ENCODE measurements at regions not wholly inside any gene's neighbourhood (a gene's known extent, or its start where the extent isn't known, plus 50 kb on each side); places are given as distances from the start of the nearest gene placed in this dataset.

DNA sequence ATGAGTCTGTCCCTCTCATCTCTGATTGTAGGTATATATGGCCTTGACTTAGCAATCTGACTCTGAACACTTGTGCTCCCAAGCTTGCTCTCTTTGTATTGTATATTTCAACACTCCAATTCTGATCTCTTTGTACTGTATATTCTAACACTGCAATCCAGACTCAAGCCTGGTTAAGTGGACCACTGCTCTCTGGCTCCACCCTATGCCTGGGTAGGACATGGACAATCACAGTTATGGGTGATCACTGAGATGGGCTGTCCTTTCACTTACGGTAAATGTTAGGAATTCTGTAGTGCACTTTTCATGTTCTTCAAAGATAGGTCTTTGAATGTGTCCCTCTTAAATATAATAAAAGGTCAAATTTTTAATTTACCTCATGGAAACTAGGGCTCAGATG is 165.1 kb downstream of the TLR4 start:
- Histone ChIP-seq H4K20me1 (ENCODE audit: control insufficient read depth, insufficient read depth) (no peaks in the 10 kb centered on the region), H3K4me1 (ENCODE audit: control insufficient read depth, insufficient read depth, low read length) (no peaks in the 10 kb centered on the region), H3K79me2 (ENCODE audit: control insufficient read depth, insufficient read depth, low read length) (no peaks in the 10 kb centered on the region), H3K4me2 (ENCODE audit: control insufficient read depth, insufficient read depth) (no peak overlapping the region), H3K4me3 (no peak overlapping the region), H3K27me3 (replicated peaks in 1 of 2; ENCODE audit: control insufficient read depth in 2 of 2, insufficient read depth in 2 of 2, low read length in 1 of 2) (no peaks in the 10 kb centered on the region; a peak in 1 of 4 replicates), H2AFZ (ENCODE audit: control insufficient read depth, low read depth, low read length) (no peak overlapping the region), H3K36me3 (ENCODE audit: control insufficient read depth in 2 of 2, insufficient read depth in 2 of 2, low read length in 1 of 2) (no peaks in the 10 kb centered on the region), H3K9ac (ENCODE audit: control insufficient read depth, insufficient read depth, low read length) (no peak overlapping the region), H3K9me3 (replicated peaks; ENCODE audit: control insufficient read depth, insufficient read depth, low read length) (no peaks in the 10 kb centered on the region), H3K27ac (ENCODE audit: control insufficient read depth, insufficient read depth) (no peak overlapping the region)
- ATAC-seq (0 out of 3 replicates have a peak, but pooled peaks have one; percentile 31), FAIRE-seq (no peak), DNase-seq (ENCODE audit: low read depth, low spot score) (no peak)
- intact Hi-C loops (cut with micrococcal nuclease; ENCODE audit: unreplicated experiment) (loop anchor here (1.0 to 5.0 kb wide), 2 partner anchors 86 to 227 kb away; no protein-coding TSS in a partner anchor), in situ Hi-C loops (cut with MboI) (no loop called here)
- CTCF ChIA-PET = no interaction called here
- TF ChIP-seq, protein P1, sequence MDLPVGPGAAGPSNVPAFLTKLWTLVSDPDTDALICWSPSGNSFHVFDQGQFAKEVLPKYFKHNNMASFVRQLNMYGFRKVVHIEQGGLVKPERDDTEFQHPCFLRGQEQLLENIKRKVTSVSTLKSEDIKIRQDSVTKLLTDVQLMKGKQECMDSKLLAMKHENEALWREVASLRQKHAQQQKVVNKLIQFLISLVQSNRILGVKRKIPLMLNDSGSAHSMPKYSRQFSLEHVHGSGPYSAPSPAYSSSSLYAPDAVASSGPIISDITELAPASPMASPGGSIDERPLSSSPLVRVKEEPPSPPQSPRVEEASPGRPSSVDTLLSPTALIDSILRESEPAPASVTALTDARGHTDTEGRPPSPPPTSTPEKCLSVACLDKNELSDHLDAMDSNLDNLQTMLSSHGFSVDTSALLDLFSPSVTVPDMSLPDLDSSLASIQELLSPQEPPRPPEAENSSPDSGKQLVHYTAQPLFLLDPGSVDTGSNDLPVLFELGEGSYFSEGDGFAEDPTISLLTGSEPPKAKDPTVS (IDR thresholded peaks at IDR 0.05; ENCODE audit: low read depth, low read length) = no peak
- TF ChIP-seq SMC3 (IDR thresholded peaks at IDR 0.05; ENCODE audit: borderline replicate concordance, low read length) = peak; percentile 28; the same call in 1 of the 2 replicates
- no peak for TF ChIP-seq RUNX3 (IDR thresholded peaks at IDR 0.05; ENCODE audit: low read length)
- TF ChIP-seq POLR2A (IDR thresholded peaks at IDR 0.05; ENCODE audit: low read depth, low read length) = no peak
- no peak for TF ChIP-seq FOXM1 (IDR thresholded peaks at IDR 0.05; ENCODE audit: low read depth, low read length)
- no peak for TF ChIP-seq FOS (IDR thresholded peaks at IDR 0.05; ENCODE audit: borderline replicate concordance, extremely low read depth, insufficient read length)
- TF ChIP-seq GATAD2B (conservative IDR thresholded peaks at IDR 0.05; ENCODE audit: low read depth) = no peak
- TF ChIP-seq HDGF (IDR thresholded peaks at IDR 0.05) = no peak
- TF ChIP-seq, protein P2, sequence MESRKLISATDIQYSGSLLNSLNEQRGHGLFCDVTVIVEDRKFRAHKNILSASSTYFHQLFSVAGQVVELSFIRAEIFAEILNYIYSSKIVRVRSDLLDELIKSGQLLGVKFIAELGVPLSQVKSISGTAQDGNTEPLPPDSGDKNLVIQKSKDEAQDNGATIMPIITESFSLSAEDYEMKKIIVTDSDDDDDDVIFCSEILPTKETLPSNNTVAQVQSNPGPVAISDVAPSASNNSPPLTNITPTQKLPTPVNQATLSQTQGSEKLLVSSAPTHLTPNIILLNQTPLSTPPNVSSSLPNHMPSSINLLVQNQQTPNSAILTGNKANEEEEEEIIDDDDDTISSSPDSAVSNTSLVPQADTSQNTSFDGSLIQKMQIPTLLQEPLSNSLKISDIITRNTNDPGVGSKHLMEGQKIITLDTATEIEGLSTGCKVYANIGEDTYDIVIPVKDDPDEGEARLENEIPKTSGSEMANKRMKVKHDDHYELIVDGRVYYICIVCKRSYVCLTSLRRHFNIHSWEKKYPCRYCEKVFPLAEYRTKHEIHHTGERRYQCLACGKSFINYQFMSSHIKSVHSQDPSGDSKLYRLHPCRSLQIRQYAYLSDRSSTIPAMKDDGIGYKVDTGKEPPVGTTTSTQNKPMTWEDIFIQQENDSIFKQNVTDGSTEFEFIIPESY (IDR thresholded peaks at IDR 0.05) = no peak
- no peak for TF ChIP-seq HCFC1 (IDR thresholded peaks at IDR 0.05; ENCODE audit: low read length)
- TF ChIP-seq, protein P3, sequence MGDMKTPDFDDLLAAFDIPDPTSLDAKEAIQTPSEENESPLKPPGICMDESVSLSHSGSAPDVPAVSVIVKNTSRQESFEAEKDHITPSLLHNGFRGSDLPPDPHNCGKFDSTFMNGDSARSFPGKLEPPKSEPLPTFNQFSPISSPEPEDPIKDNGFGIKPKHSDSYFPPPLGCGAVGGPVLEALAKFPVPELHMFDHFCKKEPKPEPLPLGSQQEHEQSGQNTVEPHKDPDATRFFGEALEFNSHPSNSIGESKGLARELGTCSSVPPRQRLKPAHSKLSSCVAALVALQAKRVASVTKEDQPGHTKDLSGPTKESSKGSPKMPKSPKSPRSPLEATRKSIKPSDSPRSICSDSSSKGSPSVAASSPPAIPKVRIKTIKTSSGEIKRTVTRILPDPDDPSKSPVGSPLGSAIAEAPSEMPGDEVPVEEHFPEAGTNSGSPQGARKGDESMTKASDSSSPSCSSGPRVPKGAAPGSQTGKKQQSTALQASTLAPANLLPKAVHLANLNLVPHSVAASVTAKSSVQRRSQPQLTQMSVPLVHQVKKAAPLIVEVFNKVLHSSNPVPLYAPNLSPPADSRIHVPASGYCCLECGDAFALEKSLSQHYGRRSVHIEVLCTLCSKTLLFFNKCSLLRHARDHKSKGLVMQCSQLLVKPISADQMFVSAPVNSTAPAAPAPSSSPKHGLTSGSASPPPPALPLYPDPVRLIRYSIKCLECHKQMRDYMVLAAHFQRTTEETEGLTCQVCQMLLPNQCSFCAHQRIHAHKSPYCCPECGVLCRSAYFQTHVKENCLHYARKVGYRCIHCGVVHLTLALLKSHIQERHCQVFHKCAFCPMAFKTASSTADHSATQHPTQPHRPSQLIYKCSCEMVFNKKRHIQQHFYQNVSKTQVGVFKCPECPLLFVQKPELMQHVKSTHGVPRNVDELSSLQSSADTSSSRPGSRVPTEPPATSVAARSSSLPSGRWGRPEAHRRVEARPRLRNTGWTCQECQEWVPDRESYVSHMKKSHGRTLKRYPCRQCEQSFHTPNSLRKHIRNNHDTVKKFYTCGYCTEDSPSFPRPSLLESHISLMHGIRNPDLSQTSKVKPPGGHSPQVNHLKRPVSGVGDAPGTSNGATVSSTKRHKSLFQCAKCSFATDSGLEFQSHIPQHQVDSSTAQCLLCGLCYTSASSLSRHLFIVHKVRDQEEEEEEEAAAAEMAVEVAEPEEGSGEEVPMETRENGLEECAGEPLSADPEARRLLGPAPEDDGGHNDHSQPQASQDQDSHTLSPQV (IDR thresholded peaks at IDR 0.05) = no peak
- no peak for TF ChIP-seq KAT2A (conservative IDR thresholded peaks at IDR 0.05; ENCODE audit: control insufficient read depth, low read depth, low read length)
- TF ChIP-seq, protein P4, sequence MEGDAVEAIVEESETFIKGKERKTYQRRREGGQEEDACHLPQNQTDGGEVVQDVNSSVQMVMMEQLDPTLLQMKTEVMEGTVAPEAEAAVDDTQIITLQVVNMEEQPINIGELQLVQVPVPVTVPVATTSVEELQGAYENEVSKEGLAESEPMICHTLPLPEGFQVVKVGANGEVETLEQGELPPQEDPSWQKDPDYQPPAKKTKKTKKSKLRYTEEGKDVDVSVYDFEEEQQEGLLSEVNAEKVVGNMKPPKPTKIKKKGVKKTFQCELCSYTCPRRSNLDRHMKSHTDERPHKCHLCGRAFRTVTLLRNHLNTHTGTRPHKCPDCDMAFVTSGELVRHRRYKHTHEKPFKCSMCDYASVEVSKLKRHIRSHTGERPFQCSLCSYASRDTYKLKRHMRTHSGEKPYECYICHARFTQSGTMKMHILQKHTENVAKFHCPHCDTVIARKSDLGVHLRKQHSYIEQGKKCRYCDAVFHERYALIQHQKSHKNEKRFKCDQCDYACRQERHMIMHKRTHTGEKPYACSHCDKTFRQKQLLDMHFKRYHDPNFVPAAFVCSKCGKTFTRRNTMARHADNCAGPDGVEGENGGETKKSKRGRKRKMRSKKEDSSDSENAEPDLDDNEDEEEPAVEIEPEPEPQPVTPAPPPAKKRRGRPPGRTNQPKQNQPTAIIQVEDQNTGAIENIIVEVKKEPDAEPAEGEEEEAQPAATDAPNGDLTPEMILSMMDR (IDR thresholded peaks at IDR 0.05 in 2 of 3, conservative IDR thresholded peaks at IDR 0.05 in 1 of 3; ENCODE audit: control insufficient read depth in 2 of 3, extremely low read depth in 1 of 3, insufficient read depth in 1 of 3, low read depth in 3 of 3, low read length in 3 of 3) = peak in 1 of 3 experiments; percentile 28; a peak in 1 of 6 replicates
- TF ChIP-seq ETV6 (conservative IDR thresholded peaks at IDR 0.05 in 1 of 2, IDR thresholded peaks at IDR 0.05 in 1 of 2; ENCODE audit: borderline replicate concordance in 1 of 2, low read depth in 1 of 2) = no peak
- POLR2A ChIA-PET = no interaction called here
- no TSS peak for BruUV-seq (replicated peaks)
- RAD21 ChIA-PET (ENCODE audit: unreplicated experiment) = no interaction called here
- SMC1A ChIA-PET (ENCODE audit: uncharacterized antibody, unreplicated experiment) = no interaction called here
- 96% methylated on average over 1 of the region's 1 CpG for WGBS (ENCODE audit: insufficient coverage, insufficient replicate concordance, low lambda C conversion rate, missing lambda C conversion rate)

All from GM12878 (cell line).